HepG2 (cell line): ENCODE measurements at regions not wholly inside any gene's neighbourhood (a gene's known extent, or its start where the extent isn't known, plus 50 kb on each side); places are given as distances from the start of the nearest gene placed in this dataset.

Source experiments
- ATAC-seq: fragments of 200-7000 bp; cut with Tn5 transposase; 3 replicates; pipeline ENCODE4 v1.9.1; 2020; ENCODE audit warnings: mild to moderate bottlenecking, moderate library complexity
- BruUV-seq: library from RNA; stranded (reverse); fragments of 400-500 nt; replicated peaks from 2 replicates; lab custom pipeline; 2021; lab: Mats Ljungman, UMichigan
- CTCF ChIA-PET: fragments of 300-600 bp; formaldehyde crosslinking; extraction: SDS; loops from one replicate; lab custom pipeline; 2021; ENCODE audit warnings: low total read pairs, inconsistent platforms, low intra/inter-chr PET ratio; lab: Yijun Ruan, JAX
- POLR2A ChIA-PET: fragments of 350-600 bp; sonication (Branson Sonifier 250); formaldehyde crosslinking; loops from one replicate; lab custom pipeline; 2020; ENCODE audit warnings: antibody characterized with exemption, inconsistent platforms; lab: Yijun Ruan, JAX
- DNase-seq: peaks from one replicate; pipeline ENCODE4 v3.0.0-alpha.2; 2015; ENCODE audit warnings: low spot score
- FAIRE-seq: peaks from 3 replicates; lab custom pipeline; 2011; peaks lifted over from hg19 to GRCh38; lab: Jason Lieb, UNC
- H2AFZ ChIP-seq: one replicate; pipeline ENCODE4 v1.6.1; 2011; ENCODE audit warnings: low read length, inconsistent platforms
- H3K27ac ChIP-seq: fragments of 300-600 bp; 3 replicates; pipeline ENCODE4 v1.8.0; 2011; ENCODE audit warnings: mixed run types, mild to moderate bottlenecking, mixed read lengths, low read length, inconsistent platforms; ENCODE audit not compliant: insufficient read depth; ENCODE audit errors: extremely low read length
- H3K27me3 ChIP-seq, 2 experiments: fragments of 200-600 bp in 1 of 2; 2 replicates in 1 of 2; 3 replicates in 1 of 2; pipeline versions ENCODE4 v1.6.0 to v1.8.0; 2011; ENCODE audit warnings: low read length in 2 of 2, mild to moderate bottlenecking in 2 of 2, moderate library complexity in 2 of 2, inconsistent platforms in 1 of 2; ENCODE audit not compliant: insufficient read depth in 2 of 2, control insufficient read depth in 1 of 2
- H3K36me3 ChIP-seq, 2 experiments: fragments of 200-600 bp in 1 of 2; replicated peaks in 1 of 2; 2 replicates in 1 of 2; 3 replicates in 1 of 2; pipeline versions ENCODE4 v1.5.1 to v1.8.0; 2011; ENCODE audit warnings: low read length in 2 of 2, inconsistent platforms in 1 of 2; ENCODE audit not compliant: insufficient read depth in 2 of 2, control insufficient read depth in 1 of 2
- H3K4me1 ChIP-seq: 2 replicates; pipeline ENCODE4 v1.5.1; 2012; ENCODE audit warnings: low read length, inconsistent platforms; ENCODE audit not compliant: insufficient read depth
- H3K4me2 ChIP-seq: 2 replicates; pipeline ENCODE4 v1.6.0; 2011; ENCODE audit warnings: low read depth, low read length, inconsistent platforms
- H3K4me3 ChIP-seq, 3 experiments: fragments of 200-600 bp in 1 of 3; sonication (generic), shearing (Covaris generic) in 1 of 3; replicated peaks in 1 of 3; 2 replicates each; pipeline ENCODE4 v1.5.1; 2011 to 2016; ENCODE audit warnings: low read length in 3 of 3, inconsistent platforms in 2 of 3, low read depth in 2 of 3, mild to moderate bottlenecking in 2 of 3, control low read depth in 1 of 3, mixed read lengths in 1 of 3; ENCODE audit not compliant: insufficient read depth in 1 of 3
- H3K79me2 ChIP-seq: one replicate; pipeline ENCODE4 v1.6.1; 2011; ENCODE audit warnings: low read length, inconsistent platforms; ENCODE audit not compliant: insufficient read depth
- H3K9ac ChIP-seq: 2 replicates; pipeline ENCODE4 v1.6.0; 2011; ENCODE audit warnings: mild to moderate bottlenecking, low read depth, low read length, inconsistent platforms; ENCODE audit not compliant: insufficient read depth
- H3K9me3 ChIP-seq: 2 replicates; pipeline ENCODE4 v1.5.1; 2012; ENCODE audit warnings: mild to moderate bottlenecking, low read length
- H4K20me1 ChIP-seq: 2 replicates; pipeline ENCODE4 v1.6.0; 2011; ENCODE audit warnings: inconsistent platforms, mild to moderate bottlenecking, low read length, moderate library complexity; ENCODE audit not compliant: insufficient read depth
- EED ChIP-seq: sonication (generic); formaldehyde crosslinking; IDR thresholded peaks from 2 replicates; pipeline ENCODE4 v1.5.0; 2020; ENCODE audit warnings: mild to moderate bottlenecking, missing genetic modification reagents
- GATAD1 ChIP-seq: IDR thresholded peaks from 2 replicates; pipeline ENCODE4 v1.6.1; 2016; ENCODE audit warnings: missing genetic modification reagents, missing compliant biosample characterization
- ISX ChIP-seq: sonication (generic); formaldehyde crosslinking; conservative IDR thresholded peaks from 2 replicates; pipeline ENCODE4 v1.5.0; 2020; ENCODE audit warnings: missing genetic modification reagents
- NR3C1 ChIP-seq: sonication (generic); formaldehyde crosslinking; IDR thresholded peaks from 2 replicates; pipeline ENCODE4 v1.4.0; 2020; ENCODE audit warnings: missing genetic modification reagents
- SOX13 ChIP-seq, 3 experiments: fragments of 450-650 bp in 1 of 3; sonication (generic) in 1 of 3; formaldehyde crosslinking in 1 of 3; IDR thresholded peaks in 2 of 3; conservative IDR thresholded peaks in 1 of 3; 2 replicates each; pipeline versions ENCODE4 v1.5.0 to v1.6.1; 2016 to 2020; ENCODE audit warnings: antibody characterized with exemption in 1 of 3, mild to moderate bottlenecking in 1 of 3, missing compliant biosample characterization in 1 of 3, missing genetic modification reagents in 1 of 3, moderate library complexity in 1 of 3
- SP2 ChIP-seq: sonication (generic); formaldehyde crosslinking; IDR thresholded peaks from 2 replicates; pipeline ENCODE4 v1.5.1; 2020; ENCODE audit warnings: mild to moderate bottlenecking, missing genetic modification reagents
- SPEN ChIP-seq: sonication (generic); formaldehyde crosslinking; IDR thresholded peaks from 2 replicates; pipeline ENCODE4 v1.5.1; 2020; ENCODE audit warnings: low read depth, mild to moderate bottlenecking, missing genetic modification reagents
- XRCC5 ChIP-seq: fragments of 200-400 bp; formaldehyde crosslinking; optimal IDR thresholded peaks from 2 replicates; pipeline ENCODE3; 2017; ENCODE audit warnings: mild to moderate bottlenecking, low read length
- ZFAT ChIP-seq: sonication (generic); formaldehyde crosslinking; conservative IDR thresholded peaks from 2 replicates; pipeline ENCODE4 v1.8.1; 2023; ENCODE audit warnings: missing genetic modification reagents, inconsistent platforms
- ZNF10 ChIP-seq: sonication (generic); formaldehyde crosslinking; IDR thresholded peaks from 2 replicates; pipeline ENCODE4 v1.4.0; 2020; ENCODE audit warnings: mild to moderate bottlenecking, low read depth, missing genetic modification reagents, borderline replicate concordance
- ZNF260 ChIP-seq: sonication (generic); formaldehyde crosslinking; IDR thresholded peaks from 2 replicates; pipeline ENCODE4 v1.4.0; 2020; ENCODE audit warnings: missing genetic modification reagents, low read depth, mild to moderate bottlenecking, borderline replicate concordance
- ZNF451 ChIP-seq: sonication (generic); formaldehyde crosslinking; IDR thresholded peaks from 2 replicates; pipeline ENCODE4 v1.5.0; 2020; ENCODE audit warnings: mild to moderate bottlenecking, missing genetic modification reagents
- ZNF776 ChIP-seq: sonication (generic); formaldehyde crosslinking; IDR thresholded peaks from 2 replicates; pipeline ENCODE4 v1.4.0; 2020; ENCODE audit warnings: mild to moderate bottlenecking, missing genetic modification reagents
- ZNF839 ChIP-seq: sonication (generic); formaldehyde crosslinking; IDR thresholded peaks from 2 replicates; pipeline ENCODE4 v1.4.0; 2020; ENCODE audit warnings: missing genetic modification reagents, mild to moderate bottlenecking, borderline replicate concordance
- WGBS: methylation state at CpG from one replicate; pipeline ENCODE4 v1.1.6; 2017; ENCODE audit warnings: low lambda C conversion rate; 5-methylcytosine and 5-hydroxymethylcytosine counted together
- in situ Hi-C: cut with HindIII; loops from 2 replicates; pipeline ENCODE4 v1.10.0; 2017; ENCODE audit warnings: low pct_unique_long_range_greater_than_20kb; ENCODE audit not compliant: extremely low pct_ligation_motif_present
- intact Hi-C: fragments of 100-400 bp; cut with micrococcal nuclease; formaldehyde crosslinking; loops from one replicate; pipeline ENCODE4 v1.10.0; 2022; ENCODE audit not compliant: unreplicated experiment
- TF ChIP-seq, protein P1 (sequence below): IDR thresholded peaks from 2 replicates; pipeline ENCODE4 v1.6.1; 2016
- TF ChIP-seq, protein P2 (sequence below): sonication (generic); formaldehyde crosslinking; IDR thresholded peaks from 2 replicates; pipeline ENCODE4 v1.8.1; 2023; ENCODE audit warnings: mild to moderate bottlenecking, missing genetic modification reagents
- TF ChIP-seq, protein P3 (sequence below): sonication (generic); formaldehyde crosslinking; IDR thresholded peaks from 2 replicates; pipeline ENCODE4 v1.5.1; 2020; ENCODE audit warnings: mild to moderate bottlenecking, missing genetic modification reagents, moderate library complexity
- TF ChIP-seq, protein P4 (sequence below): sonication (generic); formaldehyde crosslinking; IDR thresholded peaks from 2 replicates; pipeline ENCODE4 v1.8.0; 2022; ENCODE audit warnings: missing genetic modification reagents, mild to moderate bottlenecking, inconsistent platforms, borderline replicate concordance

DNA sequence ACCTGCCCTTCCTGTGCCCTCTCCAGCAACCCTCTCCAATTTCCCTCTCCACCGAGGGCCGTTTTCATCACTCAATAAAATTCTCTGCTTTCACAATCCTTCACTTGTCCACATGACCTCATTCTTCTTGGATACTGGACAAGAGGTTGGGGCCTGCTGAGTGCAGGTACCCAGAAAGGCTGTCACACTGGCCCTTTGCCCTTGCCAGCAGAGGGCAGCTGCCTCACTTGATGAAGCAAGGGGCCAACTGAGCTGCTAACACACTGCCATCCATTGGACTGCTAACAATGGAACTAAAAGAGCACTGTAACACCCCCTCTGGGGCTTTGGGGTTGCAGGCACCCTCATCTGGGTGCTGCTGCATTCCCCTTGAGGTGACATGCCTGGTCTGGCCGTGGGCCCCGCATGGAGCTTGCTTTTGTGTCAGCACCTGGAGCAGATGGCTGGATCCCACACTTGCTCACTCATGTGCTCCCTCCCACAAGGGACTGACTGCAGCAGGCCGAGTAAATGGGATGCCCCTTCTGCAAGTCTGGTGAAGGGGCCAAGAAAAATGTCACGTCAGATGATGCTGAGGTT is 308.1 kb upstream of the ADCY2 start:
- no peak for FAIRE-seq

More for the DNA sequence above, 308.1 kb upstream of the ADCY2 start:
- DNase-seq (no peak), ATAC-seq (no peak)
- Histone ChIP-seq H3K27me3 (no peaks in the 10 kb centered on the region), H3K9ac (no peak overlapping the region), H4K20me1 (no peaks in the 10 kb centered on the region), H3K79me2 (no peaks in the 10 kb centered on the region), H3K27ac (no peak overlapping the region), H3K4me2 (no peak overlapping the region), H3K4me1 (no peaks in the 10 kb centered on the region), H3K4me3 (no peak overlapping the region), H3K9me3 (no peaks in the 10 kb centered on the region), H3K36me3 (no peaks in the 10 kb centered on the region), H2AFZ (no peak overlapping the region)
- WGBS, result 0% methylated on average over 6 of the region's 6 CpGs
- in situ Hi-C loops (no loop called here), intact Hi-C loops (no loop called here)
- ChIA-PET POLR2A (no interaction called here), CTCF (no interaction called here)
- no TSS peak for BruUV-seq
- TF ChIP-seq ZNF776 (no peak), XRCC5 (no peak), ZNF839 (CRISPR knock-in tag) (no peak), NR3C1 (CRISPR knock-in tag) (no peak), GATAD1 (CRISPR knock-in tag) (no peak), ZFAT (CRISPR knock-in tag) (no peak), ISX (CRISPR knock-in tag) (no peak), SP2 (CRISPR knock-in tag) (no peak), SPEN (no peak), ZNF260 (CRISPR knock-in tag) (no peak), ZNF451 (no peak), EED (CRISPR knock-in tag) (no peak), SOX13 (IDR thresholded peaks at IDR 0.05) (no peak), SOX13 (CRISPR knock-in tag; conservative IDR thresholded peaks at IDR 0.05 in 1 of 2, IDR thresholded peaks at IDR 0.05 in 1 of 2) (no peak), ZNF10 (CRISPR knock-in tag) (no peak)
- TF ChIP-seq, protein P1, sequence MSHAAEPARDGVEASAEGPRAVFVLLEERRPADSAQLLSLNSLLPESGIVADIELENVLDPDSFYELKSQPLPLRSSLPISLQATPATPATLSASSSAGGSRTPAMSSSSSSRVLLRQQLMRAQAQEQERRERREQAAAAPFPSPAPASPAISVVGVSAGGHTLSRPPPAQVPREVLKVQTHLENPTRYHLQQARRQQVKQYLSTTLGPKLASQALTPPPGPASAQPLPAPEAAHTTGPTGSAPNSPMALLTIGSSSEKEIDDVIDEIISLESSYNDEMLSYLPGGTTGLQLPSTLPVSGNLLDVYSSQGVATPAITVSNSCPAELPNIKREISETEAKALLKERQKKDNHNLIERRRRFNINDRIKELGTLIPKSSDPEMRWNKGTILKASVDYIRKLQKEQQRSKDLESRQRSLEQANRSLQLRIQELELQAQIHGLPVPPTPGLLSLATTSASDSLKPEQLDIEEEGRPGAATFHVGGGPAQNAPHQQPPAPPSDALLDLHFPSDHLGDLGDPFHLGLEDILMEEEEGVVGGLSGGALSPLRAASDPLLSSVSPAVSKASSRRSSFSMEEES (CRISPR knock-in tag), result no peak
- TF ChIP-seq, protein P2, sequence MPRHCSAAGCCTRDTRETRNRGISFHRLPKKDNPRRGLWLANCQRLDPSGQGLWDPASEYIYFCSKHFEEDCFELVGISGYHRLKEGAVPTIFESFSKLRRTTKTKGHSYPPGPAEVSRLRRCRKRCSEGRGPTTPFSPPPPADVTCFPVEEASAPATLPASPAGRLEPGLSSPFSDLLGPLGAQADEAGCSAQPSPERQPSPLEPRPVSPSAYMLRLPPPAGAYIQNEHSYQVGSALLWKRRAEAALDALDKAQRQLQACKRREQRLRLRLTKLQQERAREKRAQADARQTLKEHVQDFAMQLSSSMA, result no peak
- TF ChIP-seq, protein P3, sequence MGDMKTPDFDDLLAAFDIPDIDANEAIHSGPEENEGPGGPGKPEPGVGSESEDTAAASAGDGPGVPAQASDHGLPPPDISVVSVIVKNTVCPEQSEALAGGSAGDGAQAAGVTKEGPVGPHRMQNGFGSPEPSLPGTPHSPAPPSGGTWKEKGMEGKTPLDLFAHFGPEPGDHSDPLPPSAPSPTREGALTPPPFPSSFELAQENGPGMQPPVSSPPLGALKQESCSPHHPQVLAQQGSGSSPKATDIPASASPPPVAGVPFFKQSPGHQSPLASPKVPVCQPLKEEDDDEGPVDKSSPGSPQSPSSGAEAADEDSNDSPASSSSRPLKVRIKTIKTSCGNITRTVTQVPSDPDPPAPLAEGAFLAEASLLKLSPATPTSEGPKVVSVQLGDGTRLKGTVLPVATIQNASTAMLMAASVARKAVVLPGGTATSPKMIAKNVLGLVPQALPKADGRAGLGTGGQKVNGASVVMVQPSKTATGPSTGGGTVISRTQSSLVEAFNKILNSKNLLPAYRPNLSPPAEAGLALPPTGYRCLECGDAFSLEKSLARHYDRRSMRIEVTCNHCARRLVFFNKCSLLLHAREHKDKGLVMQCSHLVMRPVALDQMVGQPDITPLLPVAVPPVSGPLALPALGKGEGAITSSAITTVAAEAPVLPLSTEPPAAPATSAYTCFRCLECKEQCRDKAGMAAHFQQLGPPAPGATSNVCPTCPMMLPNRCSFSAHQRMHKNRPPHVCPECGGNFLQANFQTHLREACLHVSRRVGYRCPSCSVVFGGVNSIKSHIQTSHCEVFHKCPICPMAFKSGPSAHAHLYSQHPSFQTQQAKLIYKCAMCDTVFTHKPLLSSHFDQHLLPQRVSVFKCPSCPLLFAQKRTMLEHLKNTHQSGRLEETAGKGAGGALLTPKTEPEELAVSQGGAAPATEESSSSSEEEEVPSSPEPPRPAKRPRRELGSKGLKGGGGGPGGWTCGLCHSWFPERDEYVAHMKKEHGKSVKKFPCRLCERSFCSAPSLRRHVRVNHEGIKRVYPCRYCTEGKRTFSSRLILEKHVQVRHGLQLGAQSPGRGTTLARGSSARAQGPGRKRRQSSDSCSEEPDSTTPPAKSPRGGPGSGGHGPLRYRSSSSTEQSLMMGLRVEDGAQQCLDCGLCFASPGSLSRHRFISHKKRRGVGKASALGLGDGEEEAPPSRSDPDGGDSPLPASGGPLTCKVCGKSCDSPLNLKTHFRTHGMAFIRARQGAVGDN (CRISPR knock-in tag), result no peak
- TF ChIP-seq, protein P4, sequence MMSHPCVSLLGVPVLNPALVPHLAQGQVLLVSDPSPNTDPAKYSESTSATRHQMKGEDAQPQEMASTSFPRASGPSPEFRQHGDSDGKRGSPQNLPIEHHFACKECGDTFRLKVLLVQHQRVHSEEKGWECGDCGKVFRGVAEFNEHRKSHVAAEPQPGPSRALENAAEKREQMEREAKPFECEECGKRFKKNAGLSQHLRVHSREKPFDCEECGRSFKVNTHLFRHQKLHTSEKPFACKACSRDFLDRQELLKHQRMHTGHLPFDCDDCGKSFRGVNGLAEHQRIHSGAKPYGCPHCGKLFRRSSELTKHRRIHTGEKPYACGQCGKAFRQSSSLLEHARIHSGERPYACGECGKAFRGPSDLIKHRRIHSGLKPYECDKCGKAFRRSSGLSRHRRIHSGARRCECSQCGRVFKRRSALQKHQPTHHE (CRISPR knock-in tag), result no peak
